Endothelial cell of umbilical vein (primary cell): ENCODE measurements at regions not wholly inside any gene's neighbourhood (a gene's known extent, or its start where the extent isn't known, plus 50 kb on each side); places are given as distances from the start of the nearest gene placed in this dataset.

Experiments
- BruUV-seq: library from RNA; stranded (reverse); fragments of 400-500 nt; replicated peaks from 2 replicates; lab custom pipeline; 2021; lab: Mats Ljungman, UMichigan
- CTCF ChIA-PET: fragments of 300-600, 350-600 bp; sonication (Branson Sonifier 250); formaldehyde crosslinking; loops from one replicate; lab custom pipeline; 2021; ENCODE audit warnings: antibody characterized with exemption, inconsistent platforms; lab: Charles Lee
- POLR2A ChIA-PET: fragments of 300-600, 350-600 bp; sonication (Branson Sonifier 250); formaldehyde crosslinking; loops from one replicate; lab custom pipeline; 2021; ENCODE audit warnings: antibody characterized with exemption, inconsistent platforms; lab: Charles Lee
- DNase-seq: peaks from one replicate; pipeline ENCODE4 v3.0.0-alpha.2; 2011; ENCODE audit warnings: low read depth, low spot score
- FAIRE-seq: peaks from 2 replicates; lab custom pipeline; 2011; peaks lifted over from hg19 to GRCh38; lab: Jason Lieb, UNC
- H2AFZ ChIP-seq: 2 replicates; pipeline ENCODE4 v1.6.0; 2012; ENCODE audit warnings: low read depth, low read length, control low read depth, inconsistent platforms
- H3K27ac ChIP-seq: 2 replicates; pipeline ENCODE4 v1.5.1; 2011; ENCODE audit warnings: low read depth, mild to moderate bottlenecking, control low read depth, low read length, moderate library complexity; ENCODE audit not compliant: insufficient read depth
- H3K27me3 ChIP-seq, 2 experiments: 2 replicates each; pipeline versions ENCODE4 v1.6.0 to v1.6.1; 2011; ENCODE audit warnings: low read length in 2 of 2, mixed read lengths in 1 of 2; ENCODE audit not compliant: control insufficient read depth in 2 of 2, insufficient read depth in 2 of 2
- H3K36me3 ChIP-seq, 2 experiments: 2 replicates in 1 of 2; 3 replicates in 1 of 2; pipeline ENCODE4 v1.5.1; 2011; ENCODE audit warnings: low read length in 2 of 2, mild to moderate bottlenecking in 1 of 2, moderate library complexity in 1 of 2; ENCODE audit not compliant: control insufficient read depth in 2 of 2, insufficient read depth in 2 of 2; ENCODE audit errors: extremely low read depth in 1 of 2
- H3K4me1 ChIP-seq: 3 replicates; pipeline ENCODE4 v1.5.1; 2011; ENCODE audit warnings: mild to moderate bottlenecking, low read length; ENCODE audit not compliant: control insufficient read depth, insufficient read depth; ENCODE audit errors: extremely low read depth
- H3K4me2 ChIP-seq: 2 replicates; pipeline ENCODE4 v1.6.1; 2011; ENCODE audit warnings: low read length, control low read depth, mixed read lengths; ENCODE audit not compliant: insufficient read depth
- H3K4me3 ChIP-seq, 3 experiments: fragments of 200-600 bp in 1 of 3; sonication (generic), shearing (Covaris generic) in 1 of 3; replicated peaks in 1 of 3; 2 replicates each; pipeline ENCODE4 v1.5.1; 2011 to 2016; ENCODE audit warnings: control low read depth in 3 of 3, low read length in 3 of 3, mild to moderate bottlenecking in 2 of 3, inconsistent platforms in 1 of 3, low read depth in 1 of 3, moderate library complexity in 1 of 3; ENCODE audit not compliant: insufficient read depth in 1 of 3
- H3K79me2 ChIP-seq: 2 replicates; pipeline ENCODE4 v1.6.0; 2012; ENCODE audit warnings: low read length, inconsistent platforms; ENCODE audit not compliant: control insufficient read depth, insufficient read depth
- H3K9ac ChIP-seq: replicated peaks from 2 replicates; pipeline ENCODE3; 2011; ENCODE audit warnings: low read length, control low read depth; ENCODE audit not compliant: insufficient read depth; ENCODE audit errors: extremely low read depth
- H3K9me1 ChIP-seq: replicated peaks from 3 replicates; pipeline ENCODE4 v1.6.0; 2011; ENCODE audit warnings: mild to moderate bottlenecking, low read length; ENCODE audit not compliant: control insufficient read depth, insufficient read depth; ENCODE audit errors: extremely low read depth
- H3K9me3 ChIP-seq: replicated peaks from 2 replicates; pipeline ENCODE4 v1.5.1; 2012; ENCODE audit warnings: low read length, inconsistent platforms; ENCODE audit not compliant: control insufficient read depth, insufficient read depth
- H4K20me1 ChIP-seq: replicated peaks from 2 replicates; pipeline ENCODE3; 2011; ENCODE audit warnings: mild to moderate bottlenecking, low read length; ENCODE audit not compliant: control insufficient read depth, insufficient read depth; ENCODE audit errors: extremely low read depth
- EZH2 ChIP-seq: IDR thresholded peaks from 2 replicates; pipeline ENCODE4 v1.6.1; 2012; ENCODE audit warnings: borderline replicate concordance, low read depth, mild to moderate bottlenecking, moderate library complexity, low read length, inconsistent platforms; ENCODE audit not compliant: severe bottlenecking
- FOS ChIP-seq: IDR thresholded peaks from 2 replicates; pipeline ENCODE4 v1.6.1; 2011; ENCODE audit warnings: mild to moderate bottlenecking, low read length, moderate library complexity, borderline replicate concordance; ENCODE audit not compliant: insufficient read depth
- GATA2 ChIP-seq: IDR thresholded peaks from 2 replicates; pipeline ENCODE4 v1.7.0; 2011; ENCODE audit warnings: low read depth, mild to moderate bottlenecking, moderate library complexity, mixed read lengths, low read length; ENCODE audit not compliant: insufficient read length, insufficient read depth
- JUN ChIP-seq: IDR thresholded peaks from 2 replicates; pipeline ENCODE4 v1.6.1; 2011; ENCODE audit warnings: borderline replicate concordance, low read depth; ENCODE audit not compliant: insufficient read length, insufficient read depth
- MYC ChIP-seq: IDR thresholded peaks from one replicate; pipeline ENCODE4 v1.6.1; 2011; ENCODE audit warnings: mild to moderate bottlenecking, low read depth, low read length
- POLR2A ChIP-seq: IDR thresholded peaks from 2 replicates; pipeline ENCODE4 v1.6.1; 2012; ENCODE audit warnings: low read depth, mild to moderate bottlenecking, control low read depth, low read length
- POLR2AphosphoS5 ChIP-seq: IDR thresholded peaks from 2 replicates; pipeline ENCODE4 v1.6.1; 2012; ENCODE audit warnings: low read depth, mild to moderate bottlenecking, control low read depth, low read length, moderate library complexity; ENCODE audit not compliant: insufficient read depth
- dilution Hi-C: fragments of 300-500 bp; cut with MboI; formaldehyde crosslinking; loops from one replicate; pipeline ENCODE4 v1.15.0; 2019; ENCODE audit warnings: low sequenced_read_pairs; ENCODE audit not compliant: extremely low pct_ligation_motif_present
- intact Hi-C: fragments of 100-400 bp; cut with micrococcal nuclease; formaldehyde crosslinking; loops from one replicate; pipeline ENCODE4 v1.10.0; 2022
- TF ChIP-seq, protein P1 (sequence below): IDR thresholded peaks from 2 replicates; pipeline ENCODE4 v1.6.1; 2011; ENCODE audit not compliant: insufficient read depth, insufficient read length
- TF ChIP-seq, protein P2 (sequence below), 2 donors: IDR thresholded peaks; 1 replicate in 1 of 2; 2 replicates in 1 of 2; pipeline ENCODE4 v1.5.1; 2011; ENCODE audit warnings: low read length in 2 of 2, mild to moderate bottlenecking in 2 of 2, moderate library complexity in 2 of 2, control low read depth in 1 of 2, inconsistent platforms in 1 of 2, low read depth in 1 of 2; ENCODE audit not compliant: insufficient read depth in 1 of 2; ENCODE audit errors: extremely low read depth in 1 of 2

DNA sequence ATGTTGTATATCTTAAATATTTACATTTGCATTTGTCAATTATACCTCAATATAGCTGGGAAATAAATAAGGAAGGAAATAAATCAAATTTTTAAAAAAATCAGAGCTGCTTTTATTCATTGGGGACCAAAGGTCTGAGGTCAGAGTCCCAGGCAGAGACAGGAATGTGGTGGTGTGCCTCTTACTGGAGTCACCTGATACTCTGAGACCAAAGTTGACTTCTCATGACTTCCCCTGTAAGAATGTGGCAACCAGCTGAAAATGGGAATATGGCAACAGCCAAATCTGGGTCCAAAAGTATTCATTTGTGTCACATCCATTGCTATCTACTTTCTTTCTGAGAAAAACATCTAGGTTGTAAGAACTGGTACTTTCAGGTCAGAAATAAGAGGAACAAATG, 496.6 kb upstream of the TMPO start:
- Histone ChIP-seq H3K4me1 (no peaks in the 10 kb centered on the region), H3K36me3 (no peaks in the 10 kb centered on the region), H2AFZ (no peak overlapping the region), H3K27ac (no peak overlapping the region), H3K4me3 (no peak overlapping the region), H3K9me3 (no peaks in the 10 kb centered on the region), H4K20me1 (no peaks in the 10 kb centered on the region), H3K9me1 (no peaks in the 10 kb centered on the region), H3K79me2 (no peaks in the 10 kb centered on the region), H3K4me2 (no peak overlapping the region), H3K9ac (no peak overlapping the region), H3K27me3 (no peaks in the 10 kb centered on the region)
- intact Hi-C loops = no loop called here
- ChIA-PET POLR2A (no interaction called here), CTCF (interaction anchor here (0.9 to 1.0 kb wide), 2 partner anchors 15 to 21 kb away, joined by 3 to 5 read pairs; no protein-coding TSS in a partner anchor)
- TF ChIP-seq EZH2 (no peak), GATA2 (no peak), FOS (no peak), MYC (no peak)
- no TSS peak for BruUV-seq
- dilution Hi-C loops = no loop called here
- DNase-seq (no peak), FAIRE-seq (no peak)

DNA sequence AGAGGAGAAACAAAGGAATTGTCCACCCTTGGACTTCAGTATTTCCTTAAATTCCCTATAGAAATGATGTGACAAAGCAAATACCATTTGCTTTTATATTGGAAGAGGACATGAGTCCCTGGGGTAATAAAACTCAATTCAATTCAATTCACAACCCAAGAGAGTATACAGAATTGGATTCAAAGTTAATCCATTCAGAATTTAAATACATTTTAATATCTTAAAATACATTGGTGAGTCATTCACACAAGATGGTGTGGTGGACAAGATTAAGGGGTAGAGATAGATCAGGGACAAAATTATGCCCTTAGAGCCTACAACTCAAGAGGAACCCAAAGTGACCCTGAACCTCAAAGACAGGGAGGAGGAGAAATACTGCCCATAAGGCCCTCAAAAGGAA, 495.0 kb upstream of the TMPO start:
- no peak for DNase-seq
- CTCF ChIA-PET = no interaction called here

More for the DNA sequence above, 495.0 kb upstream of the TMPO start:
- intact Hi-C loops (no loop called here), dilution Hi-C loops (no loop called here)
- Histone ChIP-seq H3K27ac (no peak overlapping the region), H3K27me3 (no peaks in the 10 kb centered on the region), H3K9me1 (no peaks in the 10 kb centered on the region), H3K4me3 (no peak overlapping the region), H3K36me3 (no peaks in the 10 kb centered on the region), H3K79me2 (no peaks in the 10 kb centered on the region), H2AFZ (no peak overlapping the region), H3K4me1 (no peaks in the 10 kb centered on the region), H4K20me1 (no peaks in the 10 kb centered on the region), H3K9me3 (no peaks in the 10 kb centered on the region), H3K4me2 (no peak overlapping the region), H3K9ac (no peak overlapping the region)
- TF ChIP-seq FOS (no peak), POLR2A (no peak), GATA2 (no peak), JUN (no peak), POLR2AphosphoS5 (no peak), MYC (no peak), EZH2 (no peak)
- TF ChIP-seq, protein P1, sequence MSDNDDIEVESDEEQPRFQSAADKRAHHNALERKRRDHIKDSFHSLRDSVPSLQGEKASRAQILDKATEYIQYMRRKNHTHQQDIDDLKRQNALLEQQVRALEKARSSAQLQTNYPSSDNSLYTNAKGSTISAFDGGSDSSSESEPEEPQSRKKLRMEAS = no peak
- TF ChIP-seq, protein P2, sequence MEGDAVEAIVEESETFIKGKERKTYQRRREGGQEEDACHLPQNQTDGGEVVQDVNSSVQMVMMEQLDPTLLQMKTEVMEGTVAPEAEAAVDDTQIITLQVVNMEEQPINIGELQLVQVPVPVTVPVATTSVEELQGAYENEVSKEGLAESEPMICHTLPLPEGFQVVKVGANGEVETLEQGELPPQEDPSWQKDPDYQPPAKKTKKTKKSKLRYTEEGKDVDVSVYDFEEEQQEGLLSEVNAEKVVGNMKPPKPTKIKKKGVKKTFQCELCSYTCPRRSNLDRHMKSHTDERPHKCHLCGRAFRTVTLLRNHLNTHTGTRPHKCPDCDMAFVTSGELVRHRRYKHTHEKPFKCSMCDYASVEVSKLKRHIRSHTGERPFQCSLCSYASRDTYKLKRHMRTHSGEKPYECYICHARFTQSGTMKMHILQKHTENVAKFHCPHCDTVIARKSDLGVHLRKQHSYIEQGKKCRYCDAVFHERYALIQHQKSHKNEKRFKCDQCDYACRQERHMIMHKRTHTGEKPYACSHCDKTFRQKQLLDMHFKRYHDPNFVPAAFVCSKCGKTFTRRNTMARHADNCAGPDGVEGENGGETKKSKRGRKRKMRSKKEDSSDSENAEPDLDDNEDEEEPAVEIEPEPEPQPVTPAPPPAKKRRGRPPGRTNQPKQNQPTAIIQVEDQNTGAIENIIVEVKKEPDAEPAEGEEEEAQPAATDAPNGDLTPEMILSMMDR (IDR thresholded peaks at IDR 0.05; ENCODE audit: extremely low read depth in 1 of 2, insufficient read depth in 1 of 2, low read depth in 1 of 2, low read length in 2 of 2) = no peak
- no peak for FAIRE-seq
- POLR2A ChIA-PET = no interaction called here
- BruUV-seq = no TSS peak
